ENCODE measurements at regions not wholly inside any gene's neighbourhood (a gene's known extent, or its start where the extent isn't known, plus 50 kb on each side); places are given as distances from the start of the nearest gene placed in this dataset.
"Not testable (repeated sequence)": the region's sequence is repeated elsewhere in the genome, so short reads cannot be mapped to it uniquely, and the experiment has no call there.

DNA sequence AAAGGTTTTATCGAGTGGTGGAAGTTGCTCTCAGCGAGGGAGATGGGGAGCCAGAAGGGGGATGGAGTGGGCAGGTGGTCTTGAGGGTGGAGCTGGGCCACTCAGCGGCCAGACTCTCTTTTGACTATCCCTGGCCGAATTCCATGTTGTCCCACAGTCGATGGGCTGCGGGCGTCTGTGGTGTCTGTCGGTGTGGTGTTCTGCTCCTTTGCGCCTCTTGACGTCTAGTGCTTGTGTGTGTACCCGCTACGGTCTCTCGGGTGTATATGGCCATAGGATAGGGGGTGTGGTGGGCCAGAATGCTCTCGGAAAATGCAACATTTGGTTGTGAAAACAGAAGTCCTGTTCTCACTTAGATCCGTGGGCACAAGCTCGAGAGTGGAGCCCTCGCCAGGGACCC lies 297.0 kb downstream of the CGGBP1 start:
- Histone ChIP-seq H3K36me3 (ENCODE audit: control insufficient read depth, insufficient read depth, low read length) (no peaks in the 10 kb centered on the region), H3K27me3 (ENCODE audit: control insufficient read depth, insufficient read depth, low read length) (no peaks in the 10 kb centered on the region), H3K4me3 (ENCODE audit: low read depth, low read length) (no peak overlapping the region)
- DNase-seq (ENCODE audit: low read depth), result no peak
- TF ChIP-seq, protein P1, sequence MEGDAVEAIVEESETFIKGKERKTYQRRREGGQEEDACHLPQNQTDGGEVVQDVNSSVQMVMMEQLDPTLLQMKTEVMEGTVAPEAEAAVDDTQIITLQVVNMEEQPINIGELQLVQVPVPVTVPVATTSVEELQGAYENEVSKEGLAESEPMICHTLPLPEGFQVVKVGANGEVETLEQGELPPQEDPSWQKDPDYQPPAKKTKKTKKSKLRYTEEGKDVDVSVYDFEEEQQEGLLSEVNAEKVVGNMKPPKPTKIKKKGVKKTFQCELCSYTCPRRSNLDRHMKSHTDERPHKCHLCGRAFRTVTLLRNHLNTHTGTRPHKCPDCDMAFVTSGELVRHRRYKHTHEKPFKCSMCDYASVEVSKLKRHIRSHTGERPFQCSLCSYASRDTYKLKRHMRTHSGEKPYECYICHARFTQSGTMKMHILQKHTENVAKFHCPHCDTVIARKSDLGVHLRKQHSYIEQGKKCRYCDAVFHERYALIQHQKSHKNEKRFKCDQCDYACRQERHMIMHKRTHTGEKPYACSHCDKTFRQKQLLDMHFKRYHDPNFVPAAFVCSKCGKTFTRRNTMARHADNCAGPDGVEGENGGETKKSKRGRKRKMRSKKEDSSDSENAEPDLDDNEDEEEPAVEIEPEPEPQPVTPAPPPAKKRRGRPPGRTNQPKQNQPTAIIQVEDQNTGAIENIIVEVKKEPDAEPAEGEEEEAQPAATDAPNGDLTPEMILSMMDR (IDR thresholded peaks at IDR 0.05; ENCODE audit: insufficient read depth, low read length, poor library complexity, severe bottlenecking), result no peak

DNA sequence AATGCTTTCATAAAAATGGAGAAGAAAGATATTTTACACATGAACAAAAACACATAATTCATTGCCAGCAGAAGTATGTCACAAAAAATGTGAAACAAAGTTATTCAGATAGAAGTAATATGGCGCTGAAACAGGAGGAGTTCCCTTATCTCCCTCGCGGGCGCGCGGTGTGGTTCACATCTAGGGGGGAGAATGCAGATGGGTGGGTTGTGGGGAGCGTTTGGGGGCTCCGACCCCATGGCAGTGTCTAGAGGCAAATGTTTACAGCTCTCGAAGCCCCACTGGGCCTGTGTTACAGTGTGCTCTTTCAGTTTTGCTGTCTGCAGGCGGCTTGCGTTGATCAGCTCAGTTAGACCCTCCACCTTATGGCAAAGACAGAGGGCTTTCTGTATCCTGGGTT lies 297.5 kb downstream of the CGGBP1 start:
- H3K27me3 ChIP-seq (ENCODE audit: control insufficient read depth, insufficient read depth, low read length), result no peaks in the 10 kb centered on the region
- no peak overlapping the region for H3K4me3 ChIP-seq (ENCODE audit: low read depth, low read length)
- no peaks in the 10 kb centered on the region for H3K36me3 ChIP-seq (ENCODE audit: control insufficient read depth, insufficient read depth, low read length)
- DNase-seq (ENCODE audit: low read depth), result no peak
- TF ChIP-seq, protein P1 (IDR thresholded peaks at IDR 0.05; ENCODE audit: insufficient read depth, low read length, poor library complexity, severe bottlenecking), result no peak

DNA sequence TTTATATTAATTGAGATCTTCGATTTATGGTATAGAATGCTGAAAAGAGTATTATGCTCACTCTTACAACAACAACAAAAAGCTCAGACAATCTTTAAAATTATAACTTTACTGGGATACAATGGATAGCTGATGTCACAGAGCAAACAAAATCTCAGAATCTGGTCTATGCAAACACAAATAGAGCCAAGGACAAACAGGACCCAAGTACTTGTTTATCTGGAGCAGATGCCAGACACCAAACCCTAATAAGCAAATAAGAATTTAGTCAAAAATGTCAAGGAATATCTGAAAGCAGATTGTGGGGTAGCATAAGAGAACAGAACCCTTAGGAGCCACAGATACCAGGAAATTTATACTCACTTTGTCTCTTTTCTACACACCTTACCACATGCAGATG lies 302.2 kb downstream of the CGGBP1 start:
- no peaks in the 10 kb centered on the region for H3K27me3 ChIP-seq (ENCODE audit: control insufficient read depth, insufficient read depth, low read length)
- no peaks in the 10 kb centered on the region for H3K36me3 ChIP-seq (ENCODE audit: control insufficient read depth, insufficient read depth, low read length)
- TF ChIP-seq, protein P1 (IDR thresholded peaks at IDR 0.05; ENCODE audit: insufficient read depth, low read length, poor library complexity, severe bottlenecking), result no peak
- H3K4me3 ChIP-seq (ENCODE audit: low read depth, low read length), result no peak overlapping the region
- DNase-seq (ENCODE audit: low read depth), result no peak

DNA sequence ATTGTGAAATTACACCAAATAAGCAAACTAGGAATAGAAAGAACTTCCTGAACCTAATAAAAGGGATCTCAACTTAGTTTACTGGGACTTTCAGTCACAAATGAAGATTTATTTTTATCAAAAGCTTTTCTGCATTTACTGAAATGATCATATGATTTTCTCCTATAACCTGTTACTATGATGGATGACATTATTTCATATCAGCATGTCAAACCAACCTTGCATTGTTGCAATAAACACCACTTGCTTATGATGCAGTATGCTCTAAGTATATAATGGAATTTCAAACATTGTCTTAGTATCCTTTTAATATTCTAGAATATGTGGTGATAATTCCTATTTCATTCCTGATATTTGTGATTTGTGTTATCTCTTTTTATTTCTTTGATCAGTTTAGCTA lies 303.0 kb downstream of the CGGBP1 start:
- Histone ChIP-seq H3K36me3 (ENCODE audit: control insufficient read depth, insufficient read depth, low read length) (no peaks in the 10 kb centered on the region), H3K27me3 (ENCODE audit: control insufficient read depth, insufficient read depth, low read length) (no peaks in the 10 kb centered on the region), H3K4me3 (ENCODE audit: low read depth, low read length) (no peak overlapping the region)
- DNase-seq (ENCODE audit: low read depth), result no peak
- TF ChIP-seq, protein P1 (IDR thresholded peaks at IDR 0.05; ENCODE audit: insufficient read depth, low read length, poor library complexity, severe bottlenecking), result no peak

DNA sequence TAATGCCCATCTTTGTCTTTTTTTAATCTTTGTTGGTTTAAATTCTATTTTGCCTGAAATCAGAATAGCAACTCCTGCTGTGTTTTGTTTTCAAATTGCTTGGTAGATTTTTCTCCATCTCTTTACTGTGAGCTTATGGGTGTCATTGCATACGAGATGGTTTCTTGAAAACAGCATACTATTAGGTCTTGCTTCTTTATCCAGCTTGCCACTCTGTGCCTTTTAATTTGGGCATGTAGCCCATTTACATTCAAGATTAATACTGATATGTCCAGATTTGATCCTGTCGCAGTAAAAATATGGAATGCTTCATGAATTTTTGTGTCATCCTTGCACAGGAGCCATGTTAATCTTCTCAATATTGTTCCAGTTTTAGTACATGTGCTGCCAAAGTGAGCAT lies 316.6 kb downstream of the CGGBP1 start:
- Histone ChIP-seq H3K27me3 (ENCODE audit: control insufficient read depth, insufficient read depth, low read length) (no peaks in the 10 kb centered on the region), H3K4me3 (ENCODE audit: low read depth, low read length) (no peak overlapping the region), H3K36me3 (ENCODE audit: control insufficient read depth, insufficient read depth, low read length) (no peaks in the 10 kb centered on the region)
- DNase-seq (ENCODE audit: low read depth), result no peak
- TF ChIP-seq, protein P1 (IDR thresholded peaks at IDR 0.05; ENCODE audit: insufficient read depth, low read length, poor library complexity, severe bottlenecking), result no peak

DNA sequence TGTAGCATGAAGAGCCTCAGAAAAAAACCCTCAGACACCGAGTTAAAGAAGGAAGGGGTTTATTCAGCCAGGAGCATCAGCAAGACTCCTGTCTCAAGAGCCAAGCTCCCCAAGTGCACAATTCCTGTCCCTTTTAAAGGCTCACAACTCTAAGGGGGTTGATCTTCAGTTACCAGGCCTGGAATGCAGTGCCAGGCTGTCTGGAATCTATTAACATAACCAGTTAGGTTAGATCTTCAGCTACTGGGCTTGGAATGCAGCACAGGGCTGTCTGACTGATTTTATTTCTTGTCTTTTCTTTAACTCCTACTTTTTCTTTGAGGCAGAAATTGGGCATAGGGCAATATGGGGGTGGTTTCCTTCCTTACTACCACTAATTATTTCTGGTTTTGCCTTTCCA lies 317.9 kb downstream of the CGGBP1 start:
- not testable (repeated sequence) for DNase-seq (ENCODE audit: low read depth); H3K4me3 ChIP-seq (ENCODE audit: low read depth, low read length); H3K27me3 ChIP-seq (ENCODE audit: control insufficient read depth, insufficient read depth, low read length); H3K36me3 ChIP-seq (ENCODE audit: control insufficient read depth, insufficient read depth, low read length)

DNA sequence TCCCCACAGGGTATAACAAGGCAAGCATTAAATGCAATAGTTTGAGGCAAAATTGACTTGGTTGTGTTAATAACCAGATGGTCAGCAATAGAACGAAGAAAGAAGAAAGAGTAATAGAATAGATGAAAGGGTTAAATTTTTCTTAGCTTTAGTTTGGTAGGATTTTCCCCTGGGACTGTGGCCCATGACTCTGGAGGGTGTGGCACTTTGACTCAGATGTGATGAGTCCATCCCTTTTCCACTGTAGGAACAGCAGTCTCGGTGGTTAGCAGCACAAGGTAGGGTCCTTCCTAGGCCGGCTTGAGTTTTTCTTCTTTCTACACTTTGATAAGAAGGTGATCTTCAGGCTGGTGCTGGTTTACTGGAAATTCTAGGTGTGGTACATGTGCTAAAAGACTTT lies 321.0 kb downstream of the CGGBP1 start:
- H3K4me3 ChIP-seq (ENCODE audit: low read depth, low read length); DNase-seq (ENCODE audit: low read depth); H3K36me3 ChIP-seq (ENCODE audit: control insufficient read depth, insufficient read depth, low read length); H3K27me3 ChIP-seq (ENCODE audit: control insufficient read depth, insufficient read depth, low read length): not testable (repeated sequence)

Data from kidney epithelial cell (primary cell).